GM12891 (cell line): ENCODE measurements at regions not wholly inside any gene's neighbourhood (a gene's known extent, or its start where the extent isn't known, plus 50 kb on each side); places are given as distances from the start of the nearest gene placed in this dataset.
"Not testable (repeated sequence)": the region's sequence is repeated elsewhere in the genome, so short reads cannot be mapped to it uniquely, and the experiment has no call there.

ENCODE experiments used
- DNase-seq: peaks from one replicate; pipeline ENCODE4 v3.0.0; 2011; ENCODE audit warnings: low spot score; ENCODE audit not compliant: insufficient read length
- FAIRE-seq: peaks from 2 replicates; lab custom pipeline; 2011; peaks lifted over from hg19 to GRCh38; lab: Jason Lieb, UNC
- PAX5 ChIP-seq: IDR thresholded peaks from 2 replicates; pipeline ENCODE4 v1.6.1; 2011; ENCODE audit warnings: low read length, moderate library complexity, mild to moderate bottlenecking; ENCODE audit not compliant: insufficient read depth, severe bottlenecking
- POLR2A ChIP-seq: IDR thresholded peaks from 2 replicates; pipeline ENCODE4 v1.6.1; 2011; ENCODE audit warnings: low read depth, low read length, control low read depth
- POLR2AphosphoS5 ChIP-seq: IDR thresholded peaks from 2 replicates; pipeline ENCODE4 v1.6.1; 2011; ENCODE audit warnings: low read depth, low read length, control low read depth
- POU2F2 ChIP-seq: IDR thresholded peaks from 2 replicates; pipeline ENCODE4 v1.6.1; 2011; ENCODE audit warnings: low read depth, mild to moderate bottlenecking, control low read depth, low read length, moderate library complexity
- SPI1 ChIP-seq: IDR thresholded peaks from 2 replicates; pipeline ENCODE4 v1.6.1; 2011; ENCODE audit warnings: low read depth, low read length, control low read depth
- TAF1 ChIP-seq: IDR thresholded peaks from 2 replicates; pipeline ENCODE4 v1.6.1; 2011; ENCODE audit warnings: low read depth, low read length, control low read depth

- DNase-seq (no peak), FAIRE-seq (no peak)
- TF ChIP-seq PAX5 (no peak), POU2F2 (no peak), SPI1 (no peak), POLR2AphosphoS5 (no peak), TAF1 (no peak), POLR2A (no peak)
Measured at GRCh38 chr1:81738875-81739274, 61.9 kb upstream of the ADGRL2 start.

DNA sequence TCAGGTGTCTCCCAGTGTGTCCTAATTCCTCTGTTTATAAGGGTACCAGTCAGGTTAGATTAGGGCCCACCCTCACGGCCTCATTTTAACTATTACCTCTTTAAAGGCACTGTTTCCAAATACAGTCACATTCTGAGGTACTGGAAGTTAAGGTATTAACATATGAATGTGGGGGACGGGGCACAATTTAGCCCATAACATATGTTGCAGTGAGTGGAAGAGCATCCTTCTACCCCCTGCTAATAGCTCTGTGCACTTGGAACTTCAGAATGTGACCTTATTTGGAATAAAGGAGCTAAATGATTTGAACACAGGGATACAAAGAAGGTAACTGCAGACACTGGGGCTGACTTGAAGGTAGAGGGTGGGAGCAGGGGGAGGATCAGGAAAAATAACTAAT lies 67.3 kb upstream of the ADGRL2 start:
- TF ChIP-seq POLR2A (no peak), POU2F2 (no peak)
- no peak for DNase-seq
- no peak for FAIRE-seq

DNA sequence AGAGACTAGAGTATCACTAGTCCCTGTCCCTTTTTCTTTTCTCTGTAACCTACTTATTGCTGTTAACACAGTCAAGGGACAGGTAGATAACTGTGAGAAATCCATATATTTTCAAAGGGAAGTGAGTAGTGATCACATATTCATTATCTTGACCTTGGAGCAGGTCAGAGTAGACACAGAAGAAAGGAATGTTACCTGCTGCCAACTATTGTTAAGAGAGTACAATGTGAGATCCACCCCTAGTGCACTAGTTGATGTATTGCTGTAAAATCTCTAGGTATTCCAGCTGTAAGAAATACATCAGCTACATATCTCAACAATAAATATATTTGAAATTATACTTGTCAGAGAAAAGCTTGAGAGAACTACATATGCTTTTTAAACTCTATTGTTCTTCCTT lies 68.7 kb upstream of the ADGRL2 start:
- DNase-seq (no peak), FAIRE-seq (no peak)
- TF ChIP-seq POLR2A (no peak), POU2F2 (no peak), SPI1 (no peak)

- no peak for DNase-seq
- TF ChIP-seq POLR2A (no peak), TAF1 (no peak), SPI1 (no peak)
- no peak for FAIRE-seq
Measured at GRCh38 chr1:81730881-81731280, 69.9 kb upstream of the ADGRL2 start.

- not testable (repeated sequence) for DNase-seq, FAIRE-seq
Measured at GRCh38 chr1:81730299-81730698, 70.4 kb upstream of the ADGRL2 start.

GRCh38 chr1:81729818-81730217 lies 70.9 kb upstream of the ADGRL2 start:
- no peak for FAIRE-seq
- TF ChIP-seq SPI1 (no peak), TAF1 (no peak), POLR2AphosphoS5 (no peak), PAX5 (no peak), POLR2A (no peak), POU2F2 (no peak)
- DNase-seq: no peak

DNA sequence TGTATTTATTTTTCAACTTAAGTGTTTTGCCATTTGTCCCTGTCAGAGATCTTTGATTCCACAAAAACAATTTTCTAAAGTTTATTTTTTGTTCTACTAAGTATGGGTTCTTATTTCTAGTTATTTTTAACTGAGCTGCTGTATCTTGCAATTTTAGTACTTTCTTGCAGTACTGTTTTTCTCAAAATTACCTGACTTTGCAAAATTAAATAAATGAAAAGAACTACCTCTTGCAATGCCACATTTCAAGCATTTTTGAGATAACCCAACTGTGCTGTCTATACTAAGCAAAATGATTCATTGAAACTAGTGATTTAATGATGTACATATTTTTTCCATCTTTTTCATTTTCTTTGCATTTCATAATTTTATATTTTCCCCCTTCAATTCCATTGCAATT lies 71.5 kb upstream of the ADGRL2 start:
- DNase-seq: no peak
- TF ChIP-seq POU2F2 (no peak), SPI1 (no peak), POLR2A (no peak), POLR2AphosphoS5 (no peak), TAF1 (no peak), PAX5 (no peak)
- FAIRE-seq: no peak

- FAIRE-seq (no peak), DNase-seq (no peak)
- no peak for TF ChIP-seq PAX5
- TF ChIP-seq TAF1: no peak
- TF ChIP-seq SPI1: no peak
- TF ChIP-seq POU2F2: no peak
- TF ChIP-seq POLR2A: no peak
- TF ChIP-seq POLR2AphosphoS5: no peak
Measured at GRCh38 chr1:81725823-81726222, 74.9 kb upstream of the ADGRL2 start.

GRCh38 chr1:81722631-81723328 lies 78.0 kb upstream of the ADGRL2 start:
- not testable (repeated sequence) for DNase-seq, FAIRE-seq

DNA sequence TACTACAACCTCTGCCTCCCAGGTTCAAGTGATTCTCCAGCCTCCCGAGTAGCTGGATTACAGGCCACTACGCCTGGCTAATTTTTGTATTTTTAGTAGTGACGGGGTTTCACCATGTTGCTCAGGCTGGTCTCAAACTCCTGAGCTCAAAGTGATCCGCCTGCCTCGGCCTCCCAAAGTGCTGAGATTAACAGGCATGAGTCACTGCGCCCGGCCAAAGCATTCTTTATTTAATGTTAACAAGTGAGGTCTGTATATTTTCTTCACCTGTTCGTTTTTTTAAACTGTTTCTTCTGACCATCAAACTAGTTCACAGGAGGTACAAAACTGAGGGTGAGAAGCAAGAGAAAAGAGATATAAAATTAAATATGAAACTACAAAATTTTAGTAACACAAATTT lies 80.5 kb upstream of the ADGRL2 start:
- FAIRE-seq, DNase-seq: not testable (repeated sequence)

DNA sequence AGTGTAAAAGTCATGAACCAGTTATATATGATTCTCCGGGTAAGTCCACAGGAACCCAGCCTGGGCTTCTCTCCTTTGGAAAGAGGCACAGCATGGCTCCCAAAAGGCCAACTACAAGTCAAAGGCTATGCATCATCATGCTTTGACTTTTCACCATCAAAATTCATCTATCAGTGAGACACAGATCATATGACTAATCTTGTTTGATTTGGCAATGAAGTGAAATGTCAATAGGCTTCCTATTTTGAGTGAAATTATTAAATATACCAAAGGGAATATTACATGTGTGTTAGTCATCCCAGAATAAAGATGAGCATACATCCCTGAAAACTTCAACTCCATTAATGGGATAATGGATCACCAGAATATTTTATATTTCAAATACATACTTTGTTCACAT lies 83.5 kb upstream of the ADGRL2 start:
- DNase-seq: no peak
- TF ChIP-seq POLR2AphosphoS5 (no peak), PAX5 (no peak), SPI1 (no peak), TAF1 (no peak), POU2F2 (no peak), POLR2A (no peak)
- FAIRE-seq: no peak

DNA sequence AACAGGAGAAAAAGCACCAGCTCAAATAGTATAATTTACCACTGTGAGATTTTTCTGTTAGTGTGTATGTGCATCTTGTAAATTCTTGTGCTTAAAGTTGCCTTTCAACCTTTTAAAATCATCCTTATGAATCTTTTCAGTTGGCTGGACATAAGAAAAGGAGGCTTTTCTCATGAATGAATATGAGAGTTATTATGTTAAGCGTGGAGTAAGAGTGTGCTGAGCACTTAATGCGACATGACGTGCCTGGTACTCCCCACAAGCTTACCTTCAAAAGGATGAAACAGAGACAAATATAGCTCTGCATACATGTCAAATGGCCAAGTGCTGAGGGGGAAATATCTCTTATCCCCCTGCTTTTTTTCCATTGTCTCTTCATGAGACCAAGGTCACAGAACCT lies 85.3 kb upstream of the ADGRL2 start:
- DNase-seq (no peak), FAIRE-seq (no peak)
- TF ChIP-seq SPI1 (no peak), POLR2A (no peak), POU2F2 (no peak), PAX5 (no peak)

DNA sequence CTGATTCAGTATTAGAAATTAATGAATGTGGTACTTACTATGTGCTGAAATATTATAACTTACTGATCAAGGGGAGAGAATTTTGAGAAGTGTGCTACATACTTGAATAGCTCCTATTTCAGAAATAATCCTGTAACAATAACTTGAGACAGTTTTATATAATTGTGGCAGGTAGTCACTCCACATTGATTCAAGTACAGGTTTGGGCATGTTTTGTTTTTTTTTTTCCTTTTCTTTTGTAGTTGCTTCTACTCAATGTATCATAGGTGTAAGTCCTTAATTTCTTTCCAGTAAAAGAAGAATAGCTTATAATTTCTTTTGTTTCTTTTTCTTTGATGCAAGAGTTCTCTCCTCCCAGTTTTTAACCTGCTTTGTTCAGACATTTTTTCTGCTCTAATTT lies 86.1 kb upstream of the ADGRL2 start:
- DNase-seq (no peak), FAIRE-seq (no peak)
- TF ChIP-seq TAF1: no peak
- TF ChIP-seq PAX5: no peak
- no peak for TF ChIP-seq POLR2A
